ENCODE measurements at regions not wholly inside any gene's neighbourhood (a gene's known extent, or its start where the extent isn't known, plus 50 kb on each side); places are given as distances from the start of the nearest gene placed in this dataset.

- TF ChIP-seq, protein P1, sequence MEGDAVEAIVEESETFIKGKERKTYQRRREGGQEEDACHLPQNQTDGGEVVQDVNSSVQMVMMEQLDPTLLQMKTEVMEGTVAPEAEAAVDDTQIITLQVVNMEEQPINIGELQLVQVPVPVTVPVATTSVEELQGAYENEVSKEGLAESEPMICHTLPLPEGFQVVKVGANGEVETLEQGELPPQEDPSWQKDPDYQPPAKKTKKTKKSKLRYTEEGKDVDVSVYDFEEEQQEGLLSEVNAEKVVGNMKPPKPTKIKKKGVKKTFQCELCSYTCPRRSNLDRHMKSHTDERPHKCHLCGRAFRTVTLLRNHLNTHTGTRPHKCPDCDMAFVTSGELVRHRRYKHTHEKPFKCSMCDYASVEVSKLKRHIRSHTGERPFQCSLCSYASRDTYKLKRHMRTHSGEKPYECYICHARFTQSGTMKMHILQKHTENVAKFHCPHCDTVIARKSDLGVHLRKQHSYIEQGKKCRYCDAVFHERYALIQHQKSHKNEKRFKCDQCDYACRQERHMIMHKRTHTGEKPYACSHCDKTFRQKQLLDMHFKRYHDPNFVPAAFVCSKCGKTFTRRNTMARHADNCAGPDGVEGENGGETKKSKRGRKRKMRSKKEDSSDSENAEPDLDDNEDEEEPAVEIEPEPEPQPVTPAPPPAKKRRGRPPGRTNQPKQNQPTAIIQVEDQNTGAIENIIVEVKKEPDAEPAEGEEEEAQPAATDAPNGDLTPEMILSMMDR (IDR thresholded peaks at IDR 0.05; ENCODE audit: insufficient read depth, low read depth, low read length): no peak
- no peak for TF ChIP-seq EZH2 (IDR thresholded peaks at IDR 0.05; ENCODE audit: insufficient read depth, low read length)
- Mint-ChIP-seq H3K27me3 (ENCODE audit: low read depth, unreplicated experiment) (no peaks in the 10 kb centered on the region), H3K27ac (ENCODE audit: unreplicated experiment) (no peak overlapping the region), H3K4me3 (ENCODE audit: unreplicated experiment) (no peak overlapping the region), H3K9me3 (ENCODE audit: unreplicated experiment) (no peaks in the 10 kb centered on the region), H3K4me1 (ENCODE audit: low read depth, unreplicated experiment) (peaks cover 17% of the 10 kb centered on the region), H3K36me3 (ENCODE audit: low read depth, unreplicated experiment) (peaks cover 2% of the 10 kb centered on the region)
- FAIRE-seq: no peak
- no peak for DNase-seq (ENCODE audit: low read depth)
- Histone ChIP-seq H3K4me3 (ENCODE audit: insufficient read depth, low read depth, low read length) (no peak overlapping the region), H3K4me1 (ENCODE audit: insufficient read depth, low read length) (peaks cover 26% of the 10 kb centered on the region), H2AFZ (ENCODE audit: low read depth, low read length) (no peak overlapping the region), H3K27me3 (ENCODE audit: insufficient read depth, low read length) (no peaks in the 10 kb centered on the region), H3K79me2 (ENCODE audit: insufficient read depth, low read length) (no peaks in the 10 kb centered on the region), H3K27ac (ENCODE audit: low read depth, low read length) (no peak overlapping the region), H3K4me2 (ENCODE audit: low read length) (no peak overlapping the region), H3K9me3 (ENCODE audit: insufficient read depth, low read depth, low read length) (no peaks in the 10 kb centered on the region), H3K36me3 (ENCODE audit: insufficient read depth, low read length) (no peaks in the 10 kb centered on the region), H3K9ac (ENCODE audit: low read length) (no peak overlapping the region), H4K20me1 (ENCODE audit: insufficient read depth, low read length) (no peaks in the 10 kb centered on the region)
Observed at GRCh38 chr13:30022796-30023195, 172.4 kb upstream of the UBL3 start.

- DNase-seq (ENCODE audit: low read depth) (no peak), FAIRE-seq (no peak)
- no peaks in the 10 kb centered on the region for H3K27me3 Mint-ChIP-seq (ENCODE audit: low read depth, unreplicated experiment)
- Histone ChIP-seq H3K27ac (ENCODE audit: low read depth, low read length) (no peak overlapping the region), H3K4me3 (ENCODE audit: insufficient read depth, low read depth, low read length) (no peak overlapping the region), H3K27me3 (ENCODE audit: insufficient read depth, low read length) (no peaks in the 10 kb centered on the region), H3K9ac (ENCODE audit: low read length) (no peak overlapping the region), H3K4me2 (ENCODE audit: low read length) (no peak overlapping the region), H3K79me2 (ENCODE audit: insufficient read depth, low read length) (no peaks in the 10 kb centered on the region), H3K36me3 (ENCODE audit: insufficient read depth, low read length) (no peaks in the 10 kb centered on the region), H3K4me1 (ENCODE audit: insufficient read depth, low read length) (peaks cover 22% of the 10 kb centered on the region), H4K20me1 (ENCODE audit: insufficient read depth, low read length) (no peaks in the 10 kb centered on the region), H2AFZ (ENCODE audit: low read depth, low read length) (no peak overlapping the region), H3K9me3 (ENCODE audit: insufficient read depth, low read depth, low read length) (no peaks in the 10 kb centered on the region)
- H3K4me3 Mint-ChIP-seq (ENCODE audit: unreplicated experiment): no peak overlapping the region
- peaks cover 17% of the 10 kb centered on the region for H3K4me1 Mint-ChIP-seq (ENCODE audit: low read depth, unreplicated experiment)
- no peak overlapping the region for H3K27ac Mint-ChIP-seq (ENCODE audit: unreplicated experiment)
- no peaks in the 10 kb centered on the region for H3K9me3 Mint-ChIP-seq (ENCODE audit: unreplicated experiment)
- TF ChIP-seq, protein P1 (IDR thresholded peaks at IDR 0.05; ENCODE audit: insufficient read depth, low read depth, low read length): no peak
- TF ChIP-seq EZH2 (IDR thresholded peaks at IDR 0.05; ENCODE audit: insufficient read depth, low read length): no peak
- peaks cover 2% of the 10 kb centered on the region for H3K36me3 Mint-ChIP-seq (ENCODE audit: low read depth, unreplicated experiment)
Observed at GRCh38 chr13:30022256-30022655, 171.8 kb upstream of the UBL3 start.

DNA sequence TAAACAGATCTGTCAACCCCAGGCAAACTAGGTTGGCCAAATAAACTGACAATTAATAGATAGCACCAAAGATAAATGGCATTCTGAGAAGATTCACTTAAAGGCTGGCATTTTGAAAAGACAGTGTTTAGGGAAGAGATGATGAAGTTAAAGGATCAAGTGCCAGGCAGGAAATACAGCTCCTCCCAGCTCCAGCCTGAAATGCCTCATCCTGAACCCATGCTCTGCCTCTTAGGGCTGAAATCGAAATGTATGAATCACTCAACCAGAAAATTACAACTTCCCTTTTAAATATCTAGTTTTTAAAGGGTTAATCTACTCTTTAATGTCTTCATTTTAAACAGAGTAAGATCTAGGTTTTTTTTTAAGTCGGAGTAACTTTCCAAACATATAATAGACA lies 171.2 kb upstream of the UBL3 start:
- no peak for FAIRE-seq
- Histone ChIP-seq H3K36me3 (ENCODE audit: insufficient read depth, low read length) (no peaks in the 10 kb centered on the region), H3K9me3 (ENCODE audit: insufficient read depth, low read depth, low read length) (no peaks in the 10 kb centered on the region), H3K27ac (ENCODE audit: low read depth, low read length) (no peak overlapping the region), H3K27me3 (ENCODE audit: insufficient read depth, low read length) (no peaks in the 10 kb centered on the region), H3K9ac (ENCODE audit: low read length) (no peak overlapping the region), H4K20me1 (ENCODE audit: insufficient read depth, low read length) (no peaks in the 10 kb centered on the region), H3K79me2 (ENCODE audit: insufficient read depth, low read length) (no peaks in the 10 kb centered on the region), H3K4me2 (ENCODE audit: low read length) (no peak overlapping the region), H3K4me1 (ENCODE audit: insufficient read depth, low read length) (peaks cover 22% of the 10 kb centered on the region), H3K4me3 (ENCODE audit: insufficient read depth, low read depth, low read length) (no peak overlapping the region), H2AFZ (ENCODE audit: low read depth, low read length) (no peak overlapping the region)
- H3K9me3 Mint-ChIP-seq (ENCODE audit: unreplicated experiment): no peaks in the 10 kb centered on the region
- DNase-seq (ENCODE audit: low read depth): no peak
- H3K27me3 Mint-ChIP-seq (ENCODE audit: low read depth, unreplicated experiment): no peaks in the 10 kb centered on the region
- H3K4me3 Mint-ChIP-seq (ENCODE audit: unreplicated experiment): no peak overlapping the region
- no peak for TF ChIP-seq EZH2 (IDR thresholded peaks at IDR 0.05; ENCODE audit: insufficient read depth, low read length)
- TF ChIP-seq, protein P1 (IDR thresholded peaks at IDR 0.05; ENCODE audit: insufficient read depth, low read depth, low read length): no peak
- H3K4me1 Mint-ChIP-seq (ENCODE audit: low read depth, unreplicated experiment): peaks cover 18% of the 10 kb centered on the region
- peaks cover 2% of the 10 kb centered on the region for H3K36me3 Mint-ChIP-seq (ENCODE audit: low read depth, unreplicated experiment)
- no peak overlapping the region for H3K27ac Mint-ChIP-seq (ENCODE audit: unreplicated experiment)

Data from astrocyte (in vitro differentiated cells and primary cell).